Bronchial epithelial cell (primary cell): ENCODE measurements at regions not wholly inside any gene's neighbourhood (a gene's known extent, or its start where the extent isn't known, plus 50 kb on each side); places are given as distances from the start of the nearest gene placed in this dataset.
A peak's percentile ranks its signal among the peaks of the same experiment; 100 is the strongest.
"Not testable (repeated sequence)": the region's sequence is repeated elsewhere in the genome, so short reads cannot be mapped to it uniquely, and the experiment has no call there.

ENCODE experiments used
- DNase-seq: peaks from one replicate; pipeline ENCODE4 v3.0.0-alpha.2; 2010; ENCODE audit warnings: low read depth
- FAIRE-seq: peaks from 2 replicates; lab custom pipeline; 2011; peaks lifted over from hg19 to GRCh38; lab: Jason Lieb, UNC
- H3K27me3 ChIP-seq: 2 replicates; pipeline ENCODE4 v1.5.1; 2011; ENCODE audit warnings: low read length; ENCODE audit not compliant: control insufficient read depth, insufficient read depth
- H3K36me3 ChIP-seq: 2 replicates; pipeline ENCODE4 v1.5.1; 2011; ENCODE audit warnings: low read length; ENCODE audit not compliant: control insufficient read depth, insufficient read depth
- H3K4me3 ChIP-seq: 2 replicates; pipeline ENCODE4 v1.5.1; 2011; ENCODE audit warnings: mild to moderate bottlenecking, low read depth, low read length, control low read depth
- CTCF ChIP-seq: IDR thresholded peaks from 2 replicates; pipeline ENCODE4 v1.5.1; 2011; ENCODE audit warnings: mild to moderate bottlenecking, moderate library complexity, low read length, control low read depth, inconsistent platforms; ENCODE audit not compliant: insufficient read depth, severe bottlenecking

GRCh38 chr18:54453996-54454395, 96.3 kb downstream of the C18orf54 start:
- no peak for TF ChIP-seq CTCF
- Histone ChIP-seq H3K4me3 (no peak overlapping the region), H3K27me3 (no peaks in the 10 kb centered on the region), H3K36me3 (no peaks in the 10 kb centered on the region)
- DNase-seq (peak; percentile 69), FAIRE-seq (no peak)

- FAIRE-seq (no peak), DNase-seq (no peak)
- TF ChIP-seq CTCF = no peak
- Histone ChIP-seq H3K27me3 (no peaks in the 10 kb centered on the region), H3K36me3 (no peaks in the 10 kb centered on the region), H3K4me3 (no peak overlapping the region)
Observed at GRCh38 chr18:54465502-54465901, 107.8 kb downstream of the C18orf54 start.

GRCh38 chr18:54466248-54467005, 108.7 kb downstream of the C18orf54 start:
- Histone ChIP-seq H3K4me3 (no peak overlapping the region), H3K36me3 (no peaks in the 10 kb centered on the region), H3K27me3 (no peaks in the 10 kb centered on the region)
- peak; percentile 92 for DNase-seq
- no peak for FAIRE-seq
- TF ChIP-seq CTCF = no peak

- no peaks in the 10 kb centered on the region for H3K27me3 ChIP-seq
- no peak for TF ChIP-seq CTCF
- DNase-seq (peak; percentile 34), FAIRE-seq (no peak)
- no peaks in the 10 kb centered on the region for H3K36me3 ChIP-seq
- H3K4me3 ChIP-seq = no peak overlapping the region
Observed at GRCh38 chr18:54479365-54479764, 111.7 kb upstream of the DYNAP start.

GRCh38 chr18:54480616-54481015, 110.4 kb upstream of the DYNAP start:
- no peak overlapping the region for H3K4me3 ChIP-seq
- FAIRE-seq (no peak), DNase-seq (no peak)
- TF ChIP-seq CTCF = no peak
- no peaks in the 10 kb centered on the region for H3K27me3 ChIP-seq
- no peaks in the 10 kb centered on the region for H3K36me3 ChIP-seq

GRCh38 chr18:54502451-54502850, 88.6 kb upstream of the DYNAP start:
- H3K4me3 ChIP-seq, H3K27me3 ChIP-seq, DNase-seq, H3K36me3 ChIP-seq, FAIRE-seq: not testable (repeated sequence)
